Activated B cell treated with CpG ODN at 0.5 μM for 24 hours (primary cell): ENCODE measurements at regions not wholly inside any gene's neighbourhood (a gene's known extent, or its start where the extent isn't known, plus 50 kb on each side); places are given as distances from the start of the nearest gene placed in this dataset.

ENCODE experiments used
- ATAC-seq: fragments of 200-7000 bp; cut with Tn5 transposase; one replicate; pipeline ENCODE4 v1.10.0; 2021; ENCODE audit warnings: low read depth, mild to moderate bottlenecking, moderate library complexity
- CTCF ChIA-PET: fragments of 350-600 bp; sonication (Branson Sonifier 250); formaldehyde crosslinking; loops from one replicate; lab custom pipeline; 2021; ENCODE audit warnings: antibody characterized with exemption; lab: Charles Lee
- POLR2A ChIA-PET: fragments of 350-600 bp; sonication (Branson Sonifier 250); formaldehyde crosslinking; loops from one replicate; lab custom pipeline; 2021; ENCODE audit warnings: antibody characterized with exemption; lab: Charles Lee
- DNase-seq: peaks from one replicate; pipeline ENCODE4 v3.0.0; 2022
- H3K27ac Mint-ChIP-seq: one replicate; pipeline ENCODE4 v1.8.0; 2020; ENCODE audit warnings: mixed read lengths
- H3K27me3 Mint-ChIP-seq: one replicate; pipeline ENCODE4 v1.8.0; 2021; ENCODE audit warnings: mixed read lengths
- H3K36me3 Mint-ChIP-seq: one replicate; pipeline ENCODE4 v1.8.0; 2021; ENCODE audit warnings: low read depth, mixed read lengths
- H3K4me1 Mint-ChIP-seq: one replicate; pipeline ENCODE4 v1.8.0; 2021; ENCODE audit warnings: mixed read lengths
- H3K4me3 Mint-ChIP-seq: one replicate; pipeline ENCODE4 v1.8.0; 2020; ENCODE audit warnings: mild to moderate bottlenecking, mixed read lengths
- H3K9me3 Mint-ChIP-seq: one replicate; pipeline ENCODE4 v1.8.0; 2020; ENCODE audit warnings: mixed read lengths
- CTCF ChIP-seq: fragments of 200-600 bp; IDR thresholded peaks from one replicate; pipeline ENCODE4 v1.8.0; 2022; ENCODE audit warnings: antibody characterized with exemption, mild to moderate bottlenecking
- intact Hi-C: fragments of 100-400 bp; cut with micrococcal nuclease; formaldehyde crosslinking; loops from one replicate; pipeline ENCODE4 v1.15.1; 2024

- H3K9me3 Mint-ChIP-seq = no peaks in the 10 kb centered on the region
- no peak overlapping the region for H3K4me3 Mint-ChIP-seq
- intact Hi-C loops = no loop called here
- ChIA-PET CTCF (no interaction called here), POLR2A (interaction anchor here (0.5 to 0.6 kb wide), 2 partner anchors 18 to 26 kb away, joined by 3 to 8 read pairs; no protein-coding TSS in a partner anchor)
- no peak overlapping the region for H3K27ac Mint-ChIP-seq
- ATAC-seq = no peak
- no peak for DNase-seq
- TF ChIP-seq CTCF = no peak
- peaks cover 16% of the 10 kb centered on the region for H3K4me1 Mint-ChIP-seq
- no peaks in the 10 kb centered on the region for H3K27me3 Mint-ChIP-seq
- peaks cover 4% of the 10 kb centered on the region for H3K36me3 Mint-ChIP-seq
Observed at GRCh38 chr1:244965185-244966030, 101.1 kb upstream of the HNRNPU start.

GRCh38 chr1:244964112-244964971 lies 100.0 kb upstream of the HNRNPU start:
- DNase-seq = no peak
- ChIA-PET POLR2A (interaction anchor here (0.6 kb wide), 1 partner anchor 19 kb away, joined by 8 read pairs; no protein-coding TSS in a partner anchor), CTCF (no interaction called here)
- intact Hi-C loops = no loop called here
- H3K36me3 Mint-ChIP-seq = no peaks in the 10 kb centered on the region
- no peaks in the 10 kb centered on the region for H3K27me3 Mint-ChIP-seq
- H3K4me3 Mint-ChIP-seq = no peak overlapping the region
- TF ChIP-seq CTCF = no peak
- H3K4me1 Mint-ChIP-seq = peaks cover 12% of the 10 kb centered on the region
- H3K9me3 Mint-ChIP-seq = no peaks in the 10 kb centered on the region
- no peak overlapping the region for H3K27ac Mint-ChIP-seq
- ATAC-seq = no peak

- ATAC-seq = no peak
- no peak overlapping the region for H3K27ac Mint-ChIP-seq
Observed at GRCh38 chr1:244963231-244963826, 99.0 kb upstream of the HNRNPU start.

GRCh38 chr1:244962130-244962529 lies 97.8 kb upstream of the HNRNPU start:
- no peak for DNase-seq

More at GRCh38 chr1:244963231-244963826, 99.0 kb upstream of the HNRNPU start:
- H3K4me3 Mint-ChIP-seq = no peak overlapping the region
- TF ChIP-seq CTCF = no peak
- POLR2A ChIA-PET = interaction anchor here (0.6 kb wide), 1 partner anchor 27 kb away, joined by 4 read pairs; no protein-coding TSS in a partner anchor
- no peaks in the 10 kb centered on the region for H3K27me3 Mint-ChIP-seq
- DNase-seq = no peak
- H3K9me3 Mint-ChIP-seq = no peaks in the 10 kb centered on the region
- CTCF ChIA-PET = no interaction called here
- intact Hi-C loops = no loop called here
- H3K36me3 Mint-ChIP-seq = no peaks in the 10 kb centered on the region
- H3K4me1 Mint-ChIP-seq = peaks cover 8% of the 10 kb centered on the region

More at GRCh38 chr1:244962130-244962529, 97.8 kb upstream of the HNRNPU start:
- ChIA-PET POLR2A (no interaction called here), CTCF (no interaction called here)
- Mint-ChIP-seq H3K4me3 (no peak overlapping the region), H3K9me3 (no peaks in the 10 kb centered on the region), H3K4me1 (peaks cover 16% of the 10 kb centered on the region), H3K27ac (no peak overlapping the region), H3K27me3 (no peaks in the 10 kb centered on the region), H3K36me3 (no peaks in the 10 kb centered on the region)
- intact Hi-C loops = no loop called here
- TF ChIP-seq CTCF = no peak
- no peak for ATAC-seq
